Immature natural killer cell (primary cell): ENCODE measurements at regions not wholly inside any gene's neighbourhood (a gene's known extent, or its start where the extent isn't known, plus 50 kb on each side); places are given as distances from the start of the nearest gene placed in this dataset.

Experiments used
- DNase-seq, 3 donors: peaks; one replicate each; pipeline ENCODE4 v3.0.0; 2022; ENCODE audit warnings: mixed read lengths in 1 of 3
- H3K27ac Mint-ChIP-seq, 6 donors: one replicate each; pipeline ENCODE4 v1.8.0; 2020; ENCODE audit warnings: mixed read lengths in 6 of 6, mild to moderate bottlenecking in 5 of 6, inconsistent platforms in 4 of 6, moderate library complexity in 3 of 6
- H3K27me3 Mint-ChIP-seq, 3 donors: one replicate each; pipeline ENCODE4 v1.8.0; 2020 to 2021; ENCODE audit warnings: low read depth in 3 of 3, mild to moderate bottlenecking in 3 of 3, mixed read lengths in 3 of 3, moderate library complexity in 3 of 3, inconsistent platforms in 1 of 3
- H3K36me3 Mint-ChIP-seq, 3 donors: one replicate each; pipeline ENCODE4 v1.8.0; 2020; ENCODE audit warnings: mixed read lengths in 3 of 3, inconsistent platforms in 2 of 3, mild to moderate bottlenecking in 2 of 3
- H3K4me1 Mint-ChIP-seq, 2 donors: one replicate each; pipeline ENCODE4 v1.8.0; 2020; ENCODE audit warnings: inconsistent platforms in 2 of 2, mild to moderate bottlenecking in 2 of 2, mixed read lengths in 2 of 2, moderate library complexity in 1 of 2
- H3K4me3 Mint-ChIP-seq, 5 donors: one replicate each; pipeline ENCODE4 v1.8.0; 2020; ENCODE audit warnings: mild to moderate bottlenecking in 5 of 5, mixed read lengths in 5 of 5, inconsistent platforms in 3 of 5, moderate library complexity in 3 of 5
- H3K9me3 Mint-ChIP-seq, 6 donors: one replicate each; pipeline ENCODE4 v1.8.0; 2020; ENCODE audit warnings: mild to moderate bottlenecking in 6 of 6, mixed read lengths in 6 of 6, inconsistent platforms in 4 of 6, moderate library complexity in 3 of 6

- DNase-seq = no peak
- peaks cover 29 to 31% of the 10 kb centered on the region in 2 donors for H3K4me1 Mint-ChIP-seq
- H3K36me3 Mint-ChIP-seq = peaks cover 3 to 18% (median 5%) of the 10 kb centered on the region in 3 donors
- peak overlapping the region in 4 of 5 donors; percentile 8 to 67 (median 44) for H3K4me3 Mint-ChIP-seq
- H3K27ac Mint-ChIP-seq = peak overlapping the region in 5 of 6 donors; percentile 56 to 99 (median 94)
- peaks cover 0 to 2% (median 0%) of the 10 kb centered on the region in 6 donors for H3K9me3 Mint-ChIP-seq
- H3K27me3 Mint-ChIP-seq = peaks cover 2 to 31% (median 5%) of the 10 kb centered on the region in 3 donors
These were observed 97.6 kb upstream of the SERP2 start for GRCh38 chr13:44276061-44276460.

DNA sequence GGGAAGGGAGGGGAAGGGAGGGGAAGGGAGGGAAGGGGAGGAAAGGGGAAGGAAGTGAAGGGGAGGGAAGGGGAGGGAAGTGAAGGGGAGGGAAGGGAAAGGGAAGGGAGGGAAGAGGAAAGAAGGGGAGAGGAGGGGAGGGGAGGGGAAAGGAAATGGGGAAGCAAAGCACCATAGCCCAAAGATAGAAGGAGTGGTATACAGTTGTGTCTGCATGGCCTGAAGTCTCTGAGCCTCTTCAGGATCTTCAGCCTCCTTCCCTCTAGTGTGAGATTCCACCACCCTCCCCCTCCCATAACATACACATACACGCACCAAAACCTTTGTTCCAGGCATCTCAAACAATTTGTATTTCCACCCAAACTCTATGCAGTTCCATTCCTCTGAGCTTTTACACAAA lies 96.2 kb upstream of the SERP2 start:
- H3K27me3 Mint-ChIP-seq = peaks cover 2 to 34% (median 5%) of the 10 kb centered on the region in 3 donors
- no peak overlapping the region for H3K4me3 Mint-ChIP-seq
- H3K27ac Mint-ChIP-seq = peak overlapping the region in 3 of 6 donors; percentile 17 to 54 (median 23)
- H3K4me1 Mint-ChIP-seq = peaks cover 29 to 31% of the 10 kb centered on the region in 2 donors
- DNase-seq = no peak
- H3K36me3 Mint-ChIP-seq = peaks cover 3 to 18% (median 5%) of the 10 kb centered on the region in 3 donors
- H3K9me3 Mint-ChIP-seq = peaks cover 0 to 2% (median 0%) of the 10 kb centered on the region in 6 donors

DNA sequence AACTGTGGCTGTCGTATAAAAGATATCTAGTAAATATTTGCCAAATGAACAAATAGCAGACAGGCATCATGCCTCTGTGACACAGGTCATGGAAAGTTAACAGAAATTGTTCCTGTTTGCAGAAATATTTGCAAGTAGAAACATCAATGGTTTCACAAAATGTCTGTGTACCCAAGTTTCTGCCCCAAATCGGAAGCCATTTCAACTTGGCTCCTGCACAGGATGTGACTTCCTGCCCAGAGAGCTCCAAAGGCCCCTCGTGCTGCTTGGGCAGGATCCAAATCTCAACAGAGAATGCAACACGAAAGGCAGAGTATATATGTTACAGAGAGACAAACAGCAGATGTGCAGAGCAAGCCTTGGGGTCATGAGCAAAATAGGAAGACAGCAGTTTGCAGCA lies 95.5 kb upstream of the SERP2 start:
- no peak for DNase-seq
- H3K4me1 Mint-ChIP-seq = peaks cover 27 to 30% of the 10 kb centered on the region in 2 donors
- no peak overlapping the region for H3K4me3 Mint-ChIP-seq

GRCh38 chr13:44280456-44280855 lies 93.2 kb upstream of the SERP2 start:
- no peak for DNase-seq
- Mint-ChIP-seq H3K9me3 (peaks cover 0 to 6% (median 0%) of the 10 kb centered on the region in 6 donors), H3K27ac (no peak overlapping the region), H3K36me3 (peaks cover 3 to 12% (median 5%) of the 10 kb centered on the region in 3 donors), H3K4me1 (peaks cover 7% of the 10 kb centered on the region in 2 donors), H3K4me3 (no peak overlapping the region), H3K27me3 (peaks cover 2 to 31% (median 7%) of the 10 kb centered on the region in 3 donors)

More for the DNA sequence above, 95.5 kb upstream of the SERP2 start:
- peaks cover 0 to 5% (median 0%) of the 10 kb centered on the region in 6 donors for H3K9me3 Mint-ChIP-seq
- peak overlapping the region in 1 of 6 donors; percentile 41 for H3K27ac Mint-ChIP-seq
- H3K36me3 Mint-ChIP-seq = peaks cover 3 to 18% (median 5%) of the 10 kb centered on the region in 3 donors
- peaks cover 2 to 34% (median 5%) of the 10 kb centered on the region in 3 donors for H3K27me3 Mint-ChIP-seq

- no peak for DNase-seq
- Mint-ChIP-seq H3K4me1 (no peaks in the 10 kb centered on the region), H3K27me3 (peaks cover 2 to 31% (median 7%) of the 10 kb centered on the region in 3 donors), H3K36me3 (peaks cover 3 to 7% (median 4%) of the 10 kb centered on the region in 3 donors), H3K27ac (no peak overlapping the region), H3K9me3 (peaks cover 0 to 3% (median 0%) of the 10 kb centered on the region in 6 donors), H3K4me3 (no peak overlapping the region)
These were observed 92.2 kb upstream of the SERP2 start for GRCh38 chr13:44281252-44282000.

GRCh38 chr13:44283600-44283999 lies 90.0 kb upstream of the SERP2 start:
- Mint-ChIP-seq H3K9me3 (peaks cover 0 to 3% (median 0%) of the 10 kb centered on the region in 6 donors), H3K27ac (no peak overlapping the region), H3K4me1 (no peaks in the 10 kb centered on the region), H3K27me3 (peaks cover 2 to 20% (median 10%) of the 10 kb centered on the region in 3 donors), H3K36me3 (peaks cover 0 to 3% (median 0%) of the 10 kb centered on the region in 3 donors), H3K4me3 (no peak overlapping the region)
- no peak for DNase-seq

DNA sequence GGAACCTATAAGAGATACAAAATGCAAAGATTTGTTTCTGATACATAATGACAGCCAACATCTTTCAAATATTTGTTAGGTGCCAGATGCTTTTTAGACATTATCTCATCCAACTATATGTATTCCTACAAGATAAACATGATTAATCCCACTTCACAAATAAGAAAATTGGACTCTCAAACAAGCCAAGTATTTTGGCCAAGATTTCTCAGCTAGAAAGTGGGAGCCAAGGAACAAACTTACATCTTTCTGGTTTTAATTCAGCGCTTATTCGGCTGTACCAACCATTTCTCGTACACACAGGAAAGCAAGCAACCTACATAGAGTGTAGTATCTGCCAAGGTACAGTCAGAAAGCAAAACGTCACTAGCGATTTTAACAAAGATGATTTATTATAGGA lies 85.7 kb upstream of the SERP2 start:
- Mint-ChIP-seq H3K4me1 (no peaks in the 10 kb centered on the region), H3K9me3 (peaks cover 0 to 2% (median 0%) of the 10 kb centered on the region in 6 donors), H3K27me3 (peaks cover 2 to 10% (median 4%) of the 10 kb centered on the region in 3 donors), H3K36me3 (peaks cover 0 to 4% (median 0%) of the 10 kb centered on the region in 3 donors), H3K27ac (no peak overlapping the region), H3K4me3 (no peak overlapping the region)
- no peak for DNase-seq

GRCh38 chr13:44292545-44292944 lies 81.1 kb upstream of the SERP2 start:
- Mint-ChIP-seq H3K4me1 (peaks cover 5 to 7% of the 10 kb centered on the region in 2 donors), H3K36me3 (peaks cover 0 to 4% (median 0%) of the 10 kb centered on the region in 3 donors), H3K9me3 (no peaks in the 10 kb centered on the region), H3K27ac (no peak overlapping the region), H3K27me3 (peaks cover 0 to 2% (median 0%) of the 10 kb centered on the region in 3 donors), H3K4me3 (no peak overlapping the region)
- DNase-seq = no peak

GRCh38 chr13:44293374-44293773 lies 80.2 kb upstream of the SERP2 start:
- Mint-ChIP-seq H3K4me3 (no peak overlapping the region), H3K4me1 (peaks cover 5 to 7% of the 10 kb centered on the region in 2 donors), H3K9me3 (no peaks in the 10 kb centered on the region), H3K27me3 (peaks cover 0 to 2% (median 0%) of the 10 kb centered on the region in 3 donors), H3K36me3 (peaks cover 0 to 4% (median 0%) of the 10 kb centered on the region in 3 donors), H3K27ac (peak overlapping the region in 1 of 6 donors; percentile 70)
- DNase-seq = no peak

- Mint-ChIP-seq H3K9me3 (no peaks in the 10 kb centered on the region), H3K4me3 (no peak overlapping the region), H3K27me3 (peaks cover 0 to 2% (median 0%) of the 10 kb centered on the region in 3 donors), H3K27ac (peak overlapping the region in 2 of 6 donors; percentile 37 to 70), H3K36me3 (peaks cover 0 to 4% (median 0%) of the 10 kb centered on the region in 3 donors), H3K4me1 (peaks cover 5 to 7% of the 10 kb centered on the region in 2 donors)
- DNase-seq = no peak
These were observed 79.5 kb upstream of the SERP2 start for GRCh38 chr13:44293908-44294735.

DNA sequence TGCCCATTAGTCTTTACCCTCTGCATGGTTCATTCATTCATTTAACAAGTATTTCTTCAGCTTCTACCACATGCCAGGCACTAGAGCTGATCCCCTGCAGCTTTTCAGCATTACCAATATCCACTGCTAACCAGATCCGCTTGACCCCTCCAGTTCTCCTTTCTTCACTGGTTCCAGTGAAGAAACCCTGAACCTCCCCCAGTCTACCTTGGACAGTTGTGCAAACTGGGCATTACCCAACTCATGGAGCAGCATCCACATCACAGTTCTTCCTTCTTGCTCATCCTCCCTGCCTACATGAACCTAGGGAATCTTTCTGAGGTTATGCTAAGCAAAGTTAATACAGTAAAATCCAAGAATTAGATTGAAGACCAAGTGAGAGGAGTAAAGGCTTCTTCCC lies 78.7 kb upstream of the SERP2 start:
- H3K27me3 Mint-ChIP-seq = peaks cover 0 to 2% (median 0%) of the 10 kb centered on the region in 3 donors
- no peaks in the 10 kb centered on the region for H3K9me3 Mint-ChIP-seq
- peaks cover 5 to 7% of the 10 kb centered on the region in 2 donors for H3K4me1 Mint-ChIP-seq
- DNase-seq = no peak
- H3K36me3 Mint-ChIP-seq = peaks cover 0 to 4% (median 0%) of the 10 kb centered on the region in 3 donors
- no peak overlapping the region for H3K4me3 Mint-ChIP-seq
- H3K27ac Mint-ChIP-seq = no peak overlapping the region

DNA sequence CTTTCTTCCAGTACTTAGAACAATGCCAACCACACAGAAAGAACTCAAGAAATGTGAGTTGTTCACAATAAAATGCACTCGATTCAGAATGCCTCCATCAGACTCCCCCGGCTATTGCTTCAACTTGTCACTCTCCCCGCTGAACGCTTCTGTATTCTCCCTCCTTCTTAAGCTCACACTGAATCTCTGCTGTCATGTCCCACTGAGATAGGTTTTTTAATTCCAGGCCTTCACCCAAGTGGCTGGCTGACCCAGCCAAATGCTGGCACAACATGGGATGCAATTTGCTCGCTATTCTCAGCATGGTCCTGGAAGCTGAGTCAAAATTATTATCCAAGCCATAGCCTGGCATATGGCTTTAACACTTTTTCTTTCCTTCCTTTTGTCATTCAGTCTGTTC lies 76.8 kb upstream of the SERP2 start:
- no peak overlapping the region for H3K4me3 Mint-ChIP-seq
- DNase-seq = no peak
- no peak overlapping the region for H3K27ac Mint-ChIP-seq
- peaks cover 0 to 3% (median 2%) of the 10 kb centered on the region in 3 donors for H3K36me3 Mint-ChIP-seq
- H3K27me3 Mint-ChIP-seq = peaks cover 1 to 9% (median 6%) of the 10 kb centered on the region in 3 donors
- H3K9me3 Mint-ChIP-seq = no peaks in the 10 kb centered on the region
- H3K4me1 Mint-ChIP-seq = peaks cover 5 to 7% of the 10 kb centered on the region in 2 donors

- no peak overlapping the region for H3K4me3 Mint-ChIP-seq
These were observed 75.3 kb upstream of the SERP2 start for GRCh38 chr13:44298314-44298713.

More at GRCh38 chr13:44298314-44298713, 75.3 kb upstream of the SERP2 start:
- Mint-ChIP-seq H3K9me3 (no peaks in the 10 kb centered on the region), H3K27ac (no peak overlapping the region), H3K27me3 (peaks cover 1 to 9% (median 6%) of the 10 kb centered on the region in 3 donors), H3K36me3 (peaks cover 0 to 3% (median 0%) of the 10 kb centered on the region in 3 donors), H3K4me1 (peaks cover 5 to 7% of the 10 kb centered on the region in 2 donors)
- DNase-seq = no peak
